Panc1 (cell line): ENCODE measurements at regions not wholly inside any gene's neighbourhood (a gene's known extent, or its start where the extent isn't known, plus 50 kb on each side); places are given as distances from the start of the nearest gene placed in this dataset.

Experiments
- REST ChIP-seq, 2 experiments: IDR thresholded peaks; 2 replicates each; pipeline ENCODE4 v1.6.1; 2011 to 2012; ENCODE audit warnings: low read depth in 2 of 2, control low read depth in 1 of 2, low read length in 1 of 2, mild to moderate bottlenecking in 1 of 2, moderate library complexity in 1 of 2; ENCODE audit not compliant: insufficient read depth in 1 of 2
- TF ChIP-seq, protein P1 (sequence below): fragments of 450-650 bp; IDR thresholded peaks from 2 replicates; pipeline ENCODE4 v1.5.1; 2017; ENCODE audit warnings: mild to moderate bottlenecking

GRCh38 chr10:58967551-58968388, 208.7 kb upstream of the PHYHIPL start:
- TF ChIP-seq, protein P1, sequence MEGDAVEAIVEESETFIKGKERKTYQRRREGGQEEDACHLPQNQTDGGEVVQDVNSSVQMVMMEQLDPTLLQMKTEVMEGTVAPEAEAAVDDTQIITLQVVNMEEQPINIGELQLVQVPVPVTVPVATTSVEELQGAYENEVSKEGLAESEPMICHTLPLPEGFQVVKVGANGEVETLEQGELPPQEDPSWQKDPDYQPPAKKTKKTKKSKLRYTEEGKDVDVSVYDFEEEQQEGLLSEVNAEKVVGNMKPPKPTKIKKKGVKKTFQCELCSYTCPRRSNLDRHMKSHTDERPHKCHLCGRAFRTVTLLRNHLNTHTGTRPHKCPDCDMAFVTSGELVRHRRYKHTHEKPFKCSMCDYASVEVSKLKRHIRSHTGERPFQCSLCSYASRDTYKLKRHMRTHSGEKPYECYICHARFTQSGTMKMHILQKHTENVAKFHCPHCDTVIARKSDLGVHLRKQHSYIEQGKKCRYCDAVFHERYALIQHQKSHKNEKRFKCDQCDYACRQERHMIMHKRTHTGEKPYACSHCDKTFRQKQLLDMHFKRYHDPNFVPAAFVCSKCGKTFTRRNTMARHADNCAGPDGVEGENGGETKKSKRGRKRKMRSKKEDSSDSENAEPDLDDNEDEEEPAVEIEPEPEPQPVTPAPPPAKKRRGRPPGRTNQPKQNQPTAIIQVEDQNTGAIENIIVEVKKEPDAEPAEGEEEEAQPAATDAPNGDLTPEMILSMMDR = no peak
- no peak for TF ChIP-seq REST (IDR thresholded peaks at IDR 0.05; ENCODE audit: insufficient read depth in 1 of 2, low read depth in 2 of 2, low read length in 1 of 2)
